ENCODE measurements at regions not wholly inside any gene's neighbourhood (a gene's known extent, or its start where the extent isn't known, plus 50 kb on each side); places are given as distances from the start of the nearest gene placed in this dataset.
"Not testable (repeated sequence)": the region's sequence is repeated elsewhere in the genome, so short reads cannot be mapped to it uniquely, and the experiment has no call there.

- peak overlapping the region; percentile 22 for H2AFZ ChIP-seq (replicated peaks)
- H4K20me1 ChIP-seq (ENCODE audit: low read depth): no peaks in the 10 kb centered on the region
- no peak overlapping the region for H3K9ac ChIP-seq
- DNase-seq (ENCODE audit: low spot score): no peak
- H3K4me3 ChIP-seq: no peak overlapping the region
- H3K4me3 Mint-ChIP-seq: no peak overlapping the region
- TF ChIP-seq CTCF (IDR thresholded peaks at IDR 0.05) (no peak), EZH2phosphoT487 (IDR thresholded peaks at IDR 0.05) (no peak), EZH2 (IDR thresholded peaks at IDR 0.05) (no peak)
- H3K79me2 ChIP-seq (ENCODE audit: low read depth): no peaks in the 10 kb centered on the region
- H3K9me3 Mint-ChIP-seq: peaks cover 3% of the 10 kb centered on the region
- H3K9me3 ChIP-seq (ENCODE audit: low read depth): no peaks in the 10 kb centered on the region
- H3K27ac Mint-ChIP-seq: no peak overlapping the region
- no peak overlapping the region for H3K27ac ChIP-seq
- peaks cover 42% of the 10 kb centered on the region for H3K4me1 Mint-ChIP-seq
- no peaks in the 10 kb centered on the region for H3K36me3 Mint-ChIP-seq
- H3K4me2 ChIP-seq: no peak overlapping the region
- H3K4me1 ChIP-seq: peaks cover 35% of the 10 kb centered on the region
- peaks cover 3% of the 10 kb centered on the region for H3K27me3 Mint-ChIP-seq (ENCODE audit: insufficient read depth, low read depth)
- H3F3A ChIP-seq (ENCODE audit: low read depth): peaks cover 6% of the 10 kb centered on the region
- no peaks in the 10 kb centered on the region for H3K36me3 ChIP-seq
- no peaks in the 10 kb centered on the region for H3K27me3 ChIP-seq
These were observed 211.4 kb downstream of the SEC23IP start for GRCh38 chr10:120103738-120104560.

GRCh38 chr10:120105001-120105400 lies 212.5 kb downstream of the SEC23IP start:
- H2AFZ ChIP-seq (replicated peaks): no peak overlapping the region
- H3K4me1 ChIP-seq: peaks cover 29% of the 10 kb centered on the region
- peaks cover 36% of the 10 kb centered on the region for H3K4me1 Mint-ChIP-seq
- H3K27ac Mint-ChIP-seq: no peak overlapping the region
- H3K27me3 Mint-ChIP-seq (ENCODE audit: insufficient read depth, low read depth): peaks cover 6% of the 10 kb centered on the region
- H3K79me2 ChIP-seq (ENCODE audit: low read depth): no peaks in the 10 kb centered on the region
- H4K20me1 ChIP-seq (ENCODE audit: low read depth): no peaks in the 10 kb centered on the region
- no peaks in the 10 kb centered on the region for H3K36me3 Mint-ChIP-seq
- no peaks in the 10 kb centered on the region for H3K9me3 ChIP-seq (ENCODE audit: low read depth)
- no peak overlapping the region for H3K4me3 ChIP-seq
- H3K27me3 ChIP-seq: no peaks in the 10 kb centered on the region
- peaks cover 11% of the 10 kb centered on the region for H3F3A ChIP-seq (ENCODE audit: low read depth)
- H3K27ac ChIP-seq: no peak overlapping the region
- H3K4me3 Mint-ChIP-seq: no peak overlapping the region
- no peak for TF ChIP-seq EZH2phosphoT487 (IDR thresholded peaks at IDR 0.05)
- DNase-seq (ENCODE audit: low spot score): no peak
- H3K9ac ChIP-seq: no peak overlapping the region
- no peak overlapping the region for H3K4me2 ChIP-seq
- H3K36me3 ChIP-seq: no peaks in the 10 kb centered on the region
- H3K9me3 Mint-ChIP-seq: peaks cover 3% of the 10 kb centered on the region

GRCh38 chr10:120105492-120105891 lies 213.0 kb downstream of the SEC23IP start:
- Histone ChIP-seq H3K4me1 (peaks cover 25% of the 10 kb centered on the region), H2AFZ (replicated peaks) (no peak overlapping the region), H3K27ac (no peak overlapping the region), H4K20me1 (ENCODE audit: low read depth) (no peaks in the 10 kb centered on the region), H3K9me3 (ENCODE audit: low read depth) (no peaks in the 10 kb centered on the region), H3K4me3 (no peak overlapping the region), H3F3A (ENCODE audit: low read depth) (peaks cover 11% of the 10 kb centered on the region), H3K9ac (no peak overlapping the region), H3K36me3 (no peaks in the 10 kb centered on the region), H3K4me2 (no peak overlapping the region), H3K27me3 (no peaks in the 10 kb centered on the region), H3K79me2 (ENCODE audit: low read depth) (no peaks in the 10 kb centered on the region)
- Mint-ChIP-seq H3K27ac (no peak overlapping the region), H3K4me1 (peaks cover 33% of the 10 kb centered on the region), H3K36me3 (no peaks in the 10 kb centered on the region), H3K4me3 (no peak overlapping the region), H3K9me3 (peaks cover 3% of the 10 kb centered on the region), H3K27me3 (ENCODE audit: insufficient read depth, low read depth) (peaks cover 6% of the 10 kb centered on the region)
- DNase-seq (ENCODE audit: low spot score): no peak
- TF ChIP-seq EZH2 (IDR thresholded peaks at IDR 0.05) (no peak), CTCF (IDR thresholded peaks at IDR 0.05) (no peak), EZH2phosphoT487 (IDR thresholded peaks at IDR 0.05) (no peak)

- no peaks in the 10 kb centered on the region for H3K36me3 Mint-ChIP-seq
- peak; percentile 59 for DNase-seq (ENCODE audit: low spot score)
- peak overlapping the region; percentile 44 for H3K4me2 ChIP-seq
These were observed 216.4 kb downstream of the SEC23IP start for GRCh38 chr10:120108916-120109315.

GRCh38 chr10:120109725-120110124 lies 217.2 kb downstream of the SEC23IP start:
- H3K4me3 Mint-ChIP-seq; H3K27me3 Mint-ChIP-seq (ENCODE audit: insufficient read depth, low read depth); H3K9ac ChIP-seq; H3K9me3 ChIP-seq (ENCODE audit: low read depth); H3K27ac ChIP-seq; H4K20me1 ChIP-seq (ENCODE audit: low read depth); H3K27ac Mint-ChIP-seq; H3K9me3 Mint-ChIP-seq; H3K79me2 ChIP-seq (ENCODE audit: low read depth); H3K4me3 ChIP-seq; H3K36me3 Mint-ChIP-seq; H2AFZ ChIP-seq (replicated peaks); H3K36me3 ChIP-seq; H3K27me3 ChIP-seq; H3K4me2 ChIP-seq; DNase-seq (ENCODE audit: low spot score): not testable (repeated sequence)
- peaks cover 11% of the 10 kb centered on the region for H3F3A ChIP-seq (ENCODE audit: low read depth)
- peaks cover 19% of the 10 kb centered on the region for H3K4me1 ChIP-seq
- peaks cover 13% of the 10 kb centered on the region for H3K4me1 Mint-ChIP-seq

More at GRCh38 chr10:120108916-120109315, 216.4 kb downstream of the SEC23IP start:
- Histone ChIP-seq H3K79me2 (ENCODE audit: low read depth) (no peaks in the 10 kb centered on the region), H3K27me3 (no peaks in the 10 kb centered on the region), H3K36me3 (no peaks in the 10 kb centered on the region), H3K4me1 (peaks cover 15% of the 10 kb centered on the region), H3K9me3 (ENCODE audit: low read depth) (no peaks in the 10 kb centered on the region), H3K27ac (peak overlapping the region; percentile 75), H3K4me3 (no peak overlapping the region), H2AFZ (replicated peaks) (no peak overlapping the region), H3F3A (ENCODE audit: low read depth) (peaks cover 11% of the 10 kb centered on the region), H4K20me1 (ENCODE audit: low read depth) (no peaks in the 10 kb centered on the region), H3K9ac (no peak overlapping the region)
- no peak overlapping the region for H3K4me3 Mint-ChIP-seq
- peaks cover 16% of the 10 kb centered on the region for H3K4me1 Mint-ChIP-seq
- no peak for TF ChIP-seq EZH2phosphoT487 (IDR thresholded peaks at IDR 0.05)
- no peak for TF ChIP-seq EZH2 (IDR thresholded peaks at IDR 0.05)
- TF ChIP-seq CTCF (IDR thresholded peaks at IDR 0.05): no peak
- no peak overlapping the region for H3K27ac Mint-ChIP-seq
- peaks cover 6% of the 10 kb centered on the region for H3K27me3 Mint-ChIP-seq (ENCODE audit: insufficient read depth, low read depth)
- no peaks in the 10 kb centered on the region for H3K9me3 Mint-ChIP-seq

Measured in neural progenitor cell (in vitro differentiated cells).